ENCODE measurements at regions not wholly inside any gene's neighbourhood (a gene's known extent, or its start where the extent isn't known, plus 50 kb on each side); places are given as distances from the start of the nearest gene placed in this dataset.
"Not testable (repeated sequence)": the region's sequence is repeated elsewhere in the genome, so short reads cannot be mapped to it uniquely, and the experiment has no call there.

- H4K20me1 ChIP-seq (replicated peaks; ENCODE audit: control insufficient read depth, insufficient read depth, low read length); CTCF ChIA-PET (ENCODE audit: low intra/inter-chr PET ratio); FAIRE-seq: not testable (repeated sequence)
These were observed 377.3 kb upstream of the ZNF337 start for GRCh38 chr20:26073972-26074371.

GRCh38 chr20:26059324-26059723, 362.7 kb upstream of the ZNF337 start:
- H3K4me2 ChIP-seq (ENCODE audit: insufficient read depth, low read length); H3K9me3 ChIP-seq (replicated peaks; ENCODE audit: control insufficient read depth, insufficient read depth, low read depth, low read length); H4K20me1 ChIP-seq (replicated peaks; ENCODE audit: control insufficient read depth, insufficient read depth, low read length); DNase-seq (ENCODE audit: extremely low read depth in 1 of 4, low spot score in 3 of 4); H3K4me1 ChIP-seq (replicated peaks in 1 of 2; ENCODE audit: control insufficient read depth in 2 of 2, insufficient read depth in 2 of 2, low read length in 2 of 2); H3K27me3 ChIP-seq (ENCODE audit: control insufficient read depth in 2 of 2, insufficient read depth in 2 of 2, low read length in 2 of 2); H3K9ac ChIP-seq (ENCODE audit: insufficient read depth in 1 of 2, low read depth in 2 of 2, low read length in 2 of 2); intact Hi-C loops (cut with micrococcal nuclease); H3K4me3 ChIP-seq; H3K27ac ChIP-seq (ENCODE audit: extremely low read depth, low read depth, low read length); CTCF ChIA-PET (ENCODE audit: low intra/inter-chr PET ratio); POLR2A ChIA-PET; H3K9me1 ChIP-seq (ENCODE audit: control insufficient read depth, insufficient read depth, low read length); H2AFZ ChIP-seq (ENCODE audit: low read depth, low read length); H3K79me2 ChIP-seq (ENCODE audit: control insufficient read depth, insufficient read depth, low read length); BruUV-seq (replicated peaks); H3K36me3 ChIP-seq (ENCODE audit: control insufficient read depth, insufficient read depth, low read length): not testable (repeated sequence)
- in situ Hi-C loops (cut with MboI), result loop anchor here (25.0 kb wide), 1 partner anchor 197 kb away; no protein-coding TSS in a partner anchor
- no CpG with 5 or more reads among the region's 28 CpGs for WGBS (ENCODE audit: insufficient coverage, low coverage, missing lambda C conversion rate)
- ATAC-seq (peak; percentile 42; the same call in 2 of the 3 replicates), FAIRE-seq (peak; percentile 71)

More at GRCh38 chr20:26073972-26074371, 377.3 kb upstream of the ZNF337 start:
- BruUV-seq (replicated peaks); H3K27me3 ChIP-seq (ENCODE audit: control insufficient read depth in 2 of 2, insufficient read depth in 2 of 2, low read length in 2 of 2); ATAC-seq; H3K27ac ChIP-seq (ENCODE audit: extremely low read depth, low read depth, low read length); H3K36me3 ChIP-seq (ENCODE audit: control insufficient read depth, insufficient read depth, low read length); H3K9me1 ChIP-seq (ENCODE audit: control insufficient read depth, insufficient read depth, low read length); H3K9ac ChIP-seq (ENCODE audit: insufficient read depth in 1 of 2, low read depth in 2 of 2, low read length in 2 of 2); H3K4me2 ChIP-seq (ENCODE audit: insufficient read depth, low read length); H3K79me2 ChIP-seq (ENCODE audit: control insufficient read depth, insufficient read depth, low read length); H2AFZ ChIP-seq (ENCODE audit: low read depth, low read length); intact Hi-C loops (cut with micrococcal nuclease); POLR2A ChIA-PET; H3K9me3 ChIP-seq (replicated peaks; ENCODE audit: control insufficient read depth, insufficient read depth, low read depth, low read length); DNase-seq (ENCODE audit: extremely low read depth in 1 of 4, low spot score in 3 of 4); H3K4me3 ChIP-seq; H3K4me1 ChIP-seq (replicated peaks in 1 of 2; ENCODE audit: control insufficient read depth in 2 of 2, insufficient read depth in 2 of 2, low read length in 2 of 2): not testable (repeated sequence)
- in situ Hi-C loops (cut with MboI), result loop anchor here (10.0 to 25.0 kb wide), 2 partner anchors 212 to 299 kb away; no protein-coding TSS in a partner anchor
- 0 out of 2 replicates have a peak, but pooled peaks have one; percentile 35 for TF ChIP-seq TSC22D4 (tag; IDR thresholded peaks at IDR 0.05)
- WGBS (ENCODE audit: insufficient coverage, low coverage, missing lambda C conversion rate), result 0% methylated on average over 3 of the region's 4 CpGs

DNA sequence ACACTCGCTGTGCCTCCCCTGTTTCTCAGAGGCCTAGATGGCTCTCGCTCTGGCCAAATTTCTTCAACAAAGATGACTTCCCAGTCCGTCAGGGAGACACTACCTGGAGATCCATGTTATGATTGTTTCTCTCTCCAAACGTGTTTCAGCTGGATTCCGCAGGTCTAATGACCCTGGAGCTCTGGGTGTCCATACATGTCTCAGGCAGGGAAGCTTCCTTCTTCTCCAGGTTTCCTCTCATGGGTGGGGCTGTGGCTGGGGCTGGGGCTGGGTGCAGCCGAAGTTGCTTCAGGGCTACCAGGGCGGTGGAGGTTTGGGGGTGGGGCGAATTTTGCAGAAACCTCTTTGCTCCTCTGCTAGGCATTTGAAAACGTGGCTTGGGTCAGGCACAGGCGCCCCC, 361.8 kb upstream of the ZNF337 start:
- H3K36me3 ChIP-seq (ENCODE audit: control insufficient read depth, insufficient read depth, low read length); H3K4me2 ChIP-seq (ENCODE audit: insufficient read depth, low read length); ATAC-seq; POLR2A ChIA-PET; H3K27me3 ChIP-seq (ENCODE audit: control insufficient read depth in 2 of 2, insufficient read depth in 2 of 2, low read length in 2 of 2); H2AFZ ChIP-seq (ENCODE audit: low read depth, low read length); BruUV-seq (replicated peaks); H3K27ac ChIP-seq (ENCODE audit: extremely low read depth, low read depth, low read length); H3K9me3 ChIP-seq (replicated peaks; ENCODE audit: control insufficient read depth, insufficient read depth, low read depth, low read length); DNase-seq (ENCODE audit: extremely low read depth in 1 of 4, low spot score in 3 of 4); H3K4me1 ChIP-seq (replicated peaks in 1 of 2; ENCODE audit: control insufficient read depth in 2 of 2, insufficient read depth in 2 of 2, low read length in 2 of 2); CTCF ChIA-PET (ENCODE audit: low intra/inter-chr PET ratio); FAIRE-seq; intact Hi-C loops (cut with micrococcal nuclease); H4K20me1 ChIP-seq (replicated peaks; ENCODE audit: control insufficient read depth, insufficient read depth, low read length); H3K9me1 ChIP-seq (ENCODE audit: control insufficient read depth, insufficient read depth, low read length); H3K4me3 ChIP-seq; H3K9ac ChIP-seq (ENCODE audit: insufficient read depth in 1 of 2, low read depth in 2 of 2, low read length in 2 of 2); H3K79me2 ChIP-seq (ENCODE audit: control insufficient read depth, insufficient read depth, low read length): not testable (repeated sequence)
- in situ Hi-C loops (cut with MboI), result loop anchor here (25.0 kb wide), 1 partner anchor 196 kb away; no protein-coding TSS in a partner anchor
- WGBS (ENCODE audit: insufficient coverage, low coverage, missing lambda C conversion rate), result no CpG with 5 or more reads among the region's 10 CpGs

DNA sequence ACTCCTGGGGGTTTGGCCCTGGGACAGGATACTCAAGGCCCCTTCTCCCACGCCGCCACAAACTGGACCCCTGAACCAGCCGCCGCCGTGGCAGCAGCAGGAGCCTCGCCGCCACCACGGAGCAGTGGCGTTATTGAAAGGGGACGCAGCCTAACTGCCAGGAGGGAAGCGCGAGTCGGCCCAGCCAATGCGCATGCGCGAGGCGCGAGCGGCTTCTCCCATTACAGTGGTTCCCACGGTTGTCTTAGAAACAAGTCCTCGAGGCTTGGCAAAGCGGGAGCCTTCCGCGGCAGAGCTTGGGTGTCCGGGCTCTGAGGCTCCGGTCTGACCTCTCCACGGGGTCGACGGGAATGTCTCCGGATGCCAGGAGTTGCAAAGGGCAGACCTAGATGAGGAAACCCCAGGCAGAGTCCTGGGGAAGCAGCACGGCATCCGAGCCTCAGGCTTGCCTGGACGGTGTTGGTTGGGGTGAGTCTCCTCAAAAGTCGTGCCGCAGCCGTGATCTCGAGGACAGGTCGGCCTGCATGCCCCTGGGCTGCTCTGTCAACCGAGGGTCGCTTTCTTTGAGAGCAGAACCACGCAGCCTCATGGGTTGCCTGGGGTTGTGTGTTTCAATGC, 360.6 kb upstream of the ZNF337 start:
- BruUV-seq (replicated peaks); H3K36me3 ChIP-seq (ENCODE audit: control insufficient read depth, insufficient read depth, low read length); H3K27ac ChIP-seq (ENCODE audit: extremely low read depth, low read depth, low read length); H3K4me1 ChIP-seq (replicated peaks in 1 of 2; ENCODE audit: control insufficient read depth in 2 of 2, insufficient read depth in 2 of 2, low read length in 2 of 2); intact Hi-C loops (cut with micrococcal nuclease); POLR2A ChIA-PET; DNase-seq (ENCODE audit: extremely low read depth in 1 of 4, low spot score in 3 of 4); H3K27me3 ChIP-seq (ENCODE audit: control insufficient read depth in 2 of 2, insufficient read depth in 2 of 2, low read length in 2 of 2); H3K9me1 ChIP-seq (ENCODE audit: control insufficient read depth, insufficient read depth, low read length); CTCF ChIA-PET (ENCODE audit: low intra/inter-chr PET ratio); H3K79me2 ChIP-seq (ENCODE audit: control insufficient read depth, insufficient read depth, low read length); H2AFZ ChIP-seq (ENCODE audit: low read depth, low read length); H3K4me2 ChIP-seq (ENCODE audit: insufficient read depth, low read length); H3K9ac ChIP-seq (ENCODE audit: insufficient read depth in 1 of 2, low read depth in 2 of 2, low read length in 2 of 2); H3K4me3 ChIP-seq; H4K20me1 ChIP-seq (replicated peaks; ENCODE audit: control insufficient read depth, insufficient read depth, low read length); H3K9me3 ChIP-seq (replicated peaks; ENCODE audit: control insufficient read depth, insufficient read depth, low read depth, low read length): not testable (repeated sequence)
- FAIRE-seq, result peak; percentile 70
- ATAC-seq, result peak; percentile 78
- WGBS (ENCODE audit: insufficient coverage, low coverage, missing lambda C conversion rate), result no CpG with 5 or more reads among the region's 41 CpGs
- in situ Hi-C loops (cut with MboI), result loop anchor here (25.0 kb wide), 1 partner anchor 195 kb away; no protein-coding TSS in a partner anchor
